HL-60/S4 treated with phorbol 12-myristate 13-acetate at 8.2 ng/mL for 4 days and 3 days (cell line): ENCODE measurements at regions not wholly inside any gene's neighbourhood (a gene's known extent, or its start where the extent isn't known, plus 50 kb on each side); places are given as distances from the start of the nearest gene placed in this dataset.

Experiments
- in situ Hi-C: fragments of 300-500 bp; cut with MboI; formaldehyde crosslinking; loops from 2 replicates; pipeline ENCODE4 v1.15.0; 2022; ENCODE audit warnings: low sequenced_read_pairs

- in situ Hi-C loops, result no loop called here
Measured at GRCh38 chr3:106160396-106160795, 291.6 kb upstream of the CBLB start.

- in situ Hi-C loops, result no loop called here
Measured at GRCh38 chr3:106161246-106161645, 292.4 kb upstream of the CBLB start.

DNA sequence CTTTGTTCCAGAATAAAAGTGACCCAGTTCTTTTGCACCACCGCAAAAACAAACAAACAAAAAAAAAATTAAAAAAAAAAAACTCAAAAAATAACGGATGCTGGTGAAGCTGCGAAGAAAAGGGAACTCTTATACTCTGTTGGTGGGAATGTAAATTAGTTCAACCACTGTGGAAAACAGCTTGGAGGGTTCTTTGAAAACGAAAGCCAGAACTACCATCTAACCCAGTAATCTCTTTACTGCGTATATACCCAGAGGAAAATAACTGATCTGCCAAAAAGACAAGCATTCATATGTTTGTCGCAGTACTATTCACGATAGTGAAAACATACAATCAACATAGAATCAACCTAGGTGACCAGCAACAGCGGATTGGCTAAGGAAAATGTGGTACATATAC lies 298.9 kb upstream of the CBLB start:
- in situ Hi-C loops, result no loop called here

GRCh38 chr3:106168962-106169750 lies 300.3 kb upstream of the CBLB start:
- in situ Hi-C loops, result no loop called here

DNA sequence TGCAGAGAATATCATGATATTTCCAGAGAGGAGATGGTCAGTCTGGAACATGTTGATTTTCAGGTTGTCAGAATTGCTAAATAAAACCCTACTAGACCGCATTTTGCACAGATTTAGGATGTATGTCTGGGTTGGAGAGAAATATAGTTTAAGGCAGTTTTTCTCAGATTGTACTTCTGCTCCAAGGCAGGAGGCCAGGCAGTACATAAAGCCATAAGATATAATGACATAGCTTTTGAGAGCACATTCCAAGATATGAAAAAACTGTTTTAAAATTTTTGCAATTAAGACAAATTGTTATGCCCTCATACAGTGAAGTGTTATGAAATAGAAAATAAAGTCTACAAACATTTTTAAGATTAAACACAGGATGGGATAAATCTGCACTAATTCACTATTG lies 301.8 kb upstream of the CBLB start:
- in situ Hi-C loops, result no loop called here

GRCh38 chr3:106172101-106172500 lies 303.3 kb upstream of the CBLB start:
- in situ Hi-C loops, result no loop called here

- in situ Hi-C loops, result no loop called here
Measured at GRCh38 chr3:106172780-106173179, 304.0 kb upstream of the CBLB start.

- in situ Hi-C loops, result no loop called here
Measured at GRCh38 chr3:106175276-106175675, 306.5 kb upstream of the CBLB start.

DNA sequence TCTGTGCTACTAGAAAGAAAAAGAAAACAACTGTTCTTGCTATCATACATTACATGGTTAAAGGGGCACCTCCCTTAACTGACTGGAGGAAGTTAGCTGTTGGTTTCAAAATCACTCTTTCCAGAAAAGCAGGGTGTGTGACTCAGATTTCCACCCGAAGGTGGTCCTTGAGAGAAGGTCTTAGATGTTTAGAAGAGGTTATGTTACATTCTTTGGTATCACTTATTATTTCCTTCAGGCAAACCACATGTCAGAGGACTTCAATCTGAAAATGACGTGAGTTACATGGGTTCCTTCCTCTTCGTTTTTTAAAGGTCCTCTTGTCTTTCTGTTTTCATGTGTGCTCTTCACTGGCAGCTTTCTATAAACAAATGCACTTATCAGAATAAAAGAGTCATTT lies 307.9 kb upstream of the CBLB start:
- in situ Hi-C loops, result no loop called here

DNA sequence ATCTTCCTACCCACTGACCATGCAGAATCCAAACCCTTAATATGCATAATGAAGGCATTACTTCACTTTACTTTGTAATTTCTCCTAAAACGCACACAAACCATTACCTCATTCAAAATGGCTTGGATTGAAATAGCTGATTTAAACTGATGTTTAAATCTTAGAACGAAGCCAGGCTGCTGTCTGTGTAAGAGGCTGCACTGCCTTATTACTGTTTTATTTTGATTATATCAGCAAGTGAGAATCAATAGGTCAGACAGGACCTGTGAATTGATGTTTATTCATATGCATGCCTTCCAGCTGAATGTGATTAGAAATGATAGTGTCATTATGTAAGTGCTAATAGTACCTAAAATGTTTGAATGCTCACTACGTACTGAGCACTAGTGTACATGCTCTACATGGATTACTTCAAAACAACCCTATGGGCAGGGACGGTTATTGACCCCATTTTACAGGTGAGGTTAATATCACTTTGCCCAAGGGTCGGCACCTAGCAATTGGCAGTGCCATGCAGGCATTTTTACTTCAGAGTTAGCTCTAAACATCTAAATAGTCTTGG lies 314.2 kb upstream of the CBLB start:
- in situ Hi-C loops, result no loop called here

- in situ Hi-C loops, result no loop called here
Measured at GRCh38 chr3:106183762-106184391, 315.1 kb upstream of the CBLB start.

DNA sequence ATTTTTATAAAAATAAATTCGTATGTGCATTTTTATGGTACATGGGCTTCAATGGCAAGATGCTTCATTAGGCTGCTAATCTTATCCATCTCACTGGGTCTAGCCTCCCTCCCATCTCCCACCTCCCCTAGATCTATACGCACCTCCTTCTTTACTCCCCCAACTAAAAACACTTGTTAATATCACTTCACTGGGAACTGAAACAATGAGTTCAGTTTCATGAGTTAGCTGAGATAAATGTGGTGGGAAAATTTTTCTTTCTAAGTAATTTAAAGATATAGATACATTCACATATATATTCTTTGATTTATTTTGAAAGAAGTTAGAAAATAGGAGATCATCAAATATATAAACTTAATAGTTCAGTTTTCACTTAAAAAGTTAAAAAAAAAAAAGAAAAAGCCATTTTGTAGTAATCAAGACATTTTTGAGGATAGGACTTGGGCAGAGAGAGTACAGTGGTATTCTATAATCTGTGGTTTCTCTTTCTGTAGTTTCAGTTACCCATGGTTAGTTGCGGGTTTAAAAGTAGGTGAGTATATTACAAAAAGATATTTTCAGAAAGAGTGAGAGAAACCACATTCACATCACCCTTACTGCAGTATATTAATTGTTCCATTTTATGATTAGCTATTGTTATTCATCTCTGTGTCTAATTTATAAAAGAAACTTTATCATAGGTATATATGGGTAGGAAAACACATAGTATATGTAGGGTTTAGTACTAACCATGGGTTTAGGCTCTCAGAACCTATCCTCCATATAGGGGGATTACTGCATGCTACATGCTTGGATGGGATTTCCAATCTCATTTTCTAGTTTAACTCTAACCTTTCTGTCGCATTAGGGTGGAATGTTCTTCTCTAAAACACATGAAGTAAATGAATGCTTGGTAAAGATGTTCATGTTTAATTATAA lies 316.0 kb upstream of the CBLB start:
- in situ Hi-C loops, result no loop called here

- in situ Hi-C loops, result no loop called here
Measured at GRCh38 chr3:106185949-106186348, 317.1 kb upstream of the CBLB start.

GRCh38 chr3:106190296-106190695 lies 321.5 kb upstream of the CBLB start:
- in situ Hi-C loops, result no loop called here

DNA sequence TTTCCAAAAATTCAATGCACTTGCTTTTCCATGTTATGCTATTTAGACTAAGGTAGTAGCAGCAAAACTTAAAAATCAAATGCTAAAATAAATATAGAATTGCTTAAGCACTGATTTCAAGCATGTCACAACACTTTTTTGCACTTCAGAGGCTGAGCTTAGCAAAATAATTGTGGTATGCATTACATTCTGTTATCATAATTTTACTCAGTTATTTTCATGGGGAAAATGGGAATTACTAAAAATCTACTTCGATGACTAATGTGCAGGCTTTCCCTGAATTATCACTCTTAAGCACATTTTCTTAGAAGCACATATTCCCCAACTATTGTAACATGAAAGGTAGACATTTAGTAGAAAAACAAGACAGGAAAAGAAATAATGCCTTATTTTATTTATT lies 322.4 kb upstream of the CBLB start:
- in situ Hi-C loops, result no loop called here

DNA sequence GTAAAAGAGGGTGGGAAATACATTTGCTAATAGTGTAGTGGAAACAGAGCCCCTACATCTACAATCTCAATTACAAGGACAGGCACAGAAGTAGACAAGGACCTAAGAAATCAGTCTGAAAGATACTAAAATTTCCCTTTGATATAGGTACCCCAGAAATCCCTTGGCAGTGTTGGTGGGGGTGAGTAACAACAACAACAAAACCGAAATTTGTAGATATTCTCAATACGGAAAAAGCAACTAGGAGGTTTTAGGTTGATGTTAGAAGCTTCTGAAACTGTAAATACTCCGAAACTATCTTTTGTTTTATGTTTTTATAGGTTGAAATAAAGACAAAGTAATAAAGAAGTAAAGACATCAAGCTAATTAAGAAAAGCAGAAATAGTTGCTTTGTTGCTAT lies 323.1 kb upstream of the CBLB start:
- in situ Hi-C loops, result no loop called here

- in situ Hi-C loops, result no loop called here
Measured at GRCh38 chr3:106193876-106194275, 325.1 kb upstream of the CBLB start.

GRCh38 chr3:106194726-106195125 lies 325.9 kb upstream of the CBLB start:
- in situ Hi-C loops, result no loop called here

- in situ Hi-C loops, result no loop called here
Measured at GRCh38 chr3:106197532-106198194, 328.9 kb upstream of the CBLB start.

DNA sequence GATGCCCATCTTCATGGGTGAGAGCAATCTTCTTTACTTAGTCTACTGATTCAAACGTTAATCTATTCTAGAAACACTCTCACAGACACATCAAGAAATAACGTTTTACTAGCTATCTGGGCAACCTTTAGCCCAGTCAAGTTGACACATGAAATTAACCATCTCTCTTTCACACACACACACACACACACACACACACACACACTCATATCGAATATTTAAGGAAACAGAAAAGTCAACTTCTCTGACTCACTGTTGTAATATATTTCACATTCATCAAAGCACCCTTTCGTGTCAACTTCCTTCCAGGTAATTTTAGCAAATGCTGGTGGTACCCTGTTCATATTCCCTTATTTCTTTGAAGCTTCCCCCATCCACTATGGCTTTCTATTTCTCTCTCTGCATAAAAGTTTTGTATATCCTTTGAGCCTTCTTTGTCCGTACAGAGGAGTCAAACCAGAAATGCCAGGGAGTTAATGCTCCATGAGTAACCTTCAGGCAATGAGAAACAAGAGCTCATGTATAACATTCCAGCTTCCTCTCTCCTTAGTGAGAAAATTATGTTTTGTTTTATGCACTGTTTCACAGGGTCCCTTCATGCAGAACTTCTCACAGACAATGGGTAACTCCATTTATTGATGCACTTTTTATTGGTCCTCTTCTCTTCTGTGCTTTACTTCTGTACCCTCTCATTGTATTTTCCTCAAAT lies 335.5 kb upstream of the CBLB start:
- in situ Hi-C loops, result no loop called here
